ENCODE measurements at regions not wholly inside any gene's neighbourhood (a gene's known extent, or its start where the extent isn't known, plus 50 kb on each side); places are given as distances from the start of the nearest gene placed in this dataset.

DNA sequence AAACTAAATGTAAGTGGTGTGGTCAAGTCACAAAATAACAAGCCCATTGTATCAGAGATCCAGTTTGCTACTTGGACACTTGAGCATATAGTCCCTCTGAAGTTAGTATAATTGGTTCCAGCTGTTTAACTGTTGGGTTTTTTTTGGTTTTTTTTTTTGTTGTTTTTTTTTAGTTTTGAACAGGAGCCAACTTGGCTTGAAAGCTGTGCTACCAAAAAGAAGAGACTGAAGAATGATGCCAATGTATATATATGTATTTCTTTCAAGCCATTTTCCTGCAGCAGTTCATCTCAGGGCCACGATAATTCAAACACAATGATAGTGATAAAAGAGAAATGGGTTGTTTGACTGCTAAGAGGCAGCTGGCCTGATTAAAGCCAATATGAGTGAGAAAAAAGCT, 138.3 kb downstream of the PCDH18 start:
- TF ChIP-seq, protein P1, sequence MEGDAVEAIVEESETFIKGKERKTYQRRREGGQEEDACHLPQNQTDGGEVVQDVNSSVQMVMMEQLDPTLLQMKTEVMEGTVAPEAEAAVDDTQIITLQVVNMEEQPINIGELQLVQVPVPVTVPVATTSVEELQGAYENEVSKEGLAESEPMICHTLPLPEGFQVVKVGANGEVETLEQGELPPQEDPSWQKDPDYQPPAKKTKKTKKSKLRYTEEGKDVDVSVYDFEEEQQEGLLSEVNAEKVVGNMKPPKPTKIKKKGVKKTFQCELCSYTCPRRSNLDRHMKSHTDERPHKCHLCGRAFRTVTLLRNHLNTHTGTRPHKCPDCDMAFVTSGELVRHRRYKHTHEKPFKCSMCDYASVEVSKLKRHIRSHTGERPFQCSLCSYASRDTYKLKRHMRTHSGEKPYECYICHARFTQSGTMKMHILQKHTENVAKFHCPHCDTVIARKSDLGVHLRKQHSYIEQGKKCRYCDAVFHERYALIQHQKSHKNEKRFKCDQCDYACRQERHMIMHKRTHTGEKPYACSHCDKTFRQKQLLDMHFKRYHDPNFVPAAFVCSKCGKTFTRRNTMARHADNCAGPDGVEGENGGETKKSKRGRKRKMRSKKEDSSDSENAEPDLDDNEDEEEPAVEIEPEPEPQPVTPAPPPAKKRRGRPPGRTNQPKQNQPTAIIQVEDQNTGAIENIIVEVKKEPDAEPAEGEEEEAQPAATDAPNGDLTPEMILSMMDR (IDR thresholded peaks at IDR 0.05), result no peak
- TF ChIP-seq POLR2AphosphoS5 (IDR thresholded peaks at IDR 0.05), result no peak
- TF ChIP-seq EP300 (IDR thresholded peaks at IDR 0.05), result no peak
- no peak for TF ChIP-seq POLR2A (IDR thresholded peaks at IDR 0.05)

Data from stomach (tissue), 4 donors.